GF-D8 (cell line): ENCODE measurements at regions not wholly inside any gene's neighbourhood (a gene's known extent, or its start where the extent isn't known, plus 50 kb on each side); places are given as distances from the start of the nearest gene placed in this dataset.

Experiments used
- DNase-seq: peaks from one replicate; lab custom pipeline; 2025; lab: John Stamatoyannopoulos, UW

- DNase-seq, result no peak
Observed at GRCh38 chr6:170082531-170083187, 208.2 kb downstream of the DLL1 start.

GRCh38 chr6:170082067-170082466, 208.8 kb downstream of the DLL1 start:
- DNase-seq, result no peak

- DNase-seq, result no peak
Observed at GRCh38 chr6:170081556-170081955, 209.3 kb downstream of the DLL1 start.

GRCh38 chr6:170080828-170081371, 210.0 kb downstream of the DLL1 start:
- no peak for DNase-seq

- no peak for DNase-seq
Observed at GRCh38 chr6:170080169-170080827, 210.6 kb downstream of the DLL1 start.

- DNase-seq, result no peak
Observed at GRCh38 chr6:170076466-170077165, 214.3 kb downstream of the DLL1 start.

GRCh38 chr6:170075659-170076223, 215.1 kb downstream of the DLL1 start:
- no peak for DNase-seq

- no peak for DNase-seq
Observed at GRCh38 chr6:170074907-170075306, 216.0 kb downstream of the DLL1 start.

GRCh38 chr6:170074435-170074834, 216.4 kb downstream of the DLL1 start:
- no peak for DNase-seq

- no peak for DNase-seq
Observed at GRCh38 chr6:170073846-170074245, 217.0 kb downstream of the DLL1 start.

GRCh38 chr6:170072246-170072645, 218.6 kb downstream of the DLL1 start:
- DNase-seq, result no peak

GRCh38 chr6:170069611-170070010, 221.3 kb downstream of the DLL1 start:
- DNase-seq, result no peak

GRCh38 chr6:170068496-170068895, 222.4 kb downstream of the DLL1 start:
- no peak for DNase-seq

- no peak for DNase-seq
Observed at GRCh38 chr6:170067923-170068360, 222.9 kb downstream of the DLL1 start.

- no peak for DNase-seq
Observed at GRCh38 chr6:170067181-170067641, 223.7 kb downstream of the DLL1 start.

- DNase-seq, result no peak
Observed at GRCh38 chr6:170066679-170067078, 224.2 kb downstream of the DLL1 start.

GRCh38 chr6:170063851-170064602, 226.9 kb downstream of the DLL1 start:
- no peak for DNase-seq

GRCh38 chr6:170063431-170063830, 227.4 kb downstream of the DLL1 start:
- DNase-seq, result no peak

- DNase-seq, result no peak
Observed at GRCh38 chr6:170062915-170063241, 228.0 kb downstream of the DLL1 start.

GRCh38 chr6:170062209-170062914, 228.5 kb downstream of the DLL1 start:
- no peak for DNase-seq

GRCh38 chr6:170058878-170059485, 231.9 kb downstream of the DLL1 start:
- no peak for DNase-seq
